Right lobe of liver (tissue), 4 donors: ENCODE measurements at regions not wholly inside any gene's neighbourhood (a gene's known extent, or its start where the extent isn't known, plus 50 kb on each side); places are given as distances from the start of the nearest gene placed in this dataset.

Source experiments
- POLR2A ChIP-seq: fragments of 450-650 bp; IDR thresholded peaks from one replicate; pipeline ENCODE4 v1.6.1; 2017; ENCODE audit warnings: antibody characterized with exemption, mild to moderate bottlenecking
- TF ChIP-seq, protein P1 (sequence below), 4 donors: fragments of 200-600 bp in 3 of 4; fragments of 450-650 bp in 1 of 4; IDR thresholded peaks; one replicate each; pipeline versions ENCODE4 v1.5.1 to v1.8.0; 2016 to 2022; ENCODE audit warnings: antibody characterized with exemption in 4 of 4, mild to moderate bottlenecking in 2 of 4
- donor health status: DM: no; HTN: no; CAD: no.
- donor health status: DM: no; HTN: no; CAD: no.
- donor health status: DM: no; HTN: yes; CAD: no.

DNA sequence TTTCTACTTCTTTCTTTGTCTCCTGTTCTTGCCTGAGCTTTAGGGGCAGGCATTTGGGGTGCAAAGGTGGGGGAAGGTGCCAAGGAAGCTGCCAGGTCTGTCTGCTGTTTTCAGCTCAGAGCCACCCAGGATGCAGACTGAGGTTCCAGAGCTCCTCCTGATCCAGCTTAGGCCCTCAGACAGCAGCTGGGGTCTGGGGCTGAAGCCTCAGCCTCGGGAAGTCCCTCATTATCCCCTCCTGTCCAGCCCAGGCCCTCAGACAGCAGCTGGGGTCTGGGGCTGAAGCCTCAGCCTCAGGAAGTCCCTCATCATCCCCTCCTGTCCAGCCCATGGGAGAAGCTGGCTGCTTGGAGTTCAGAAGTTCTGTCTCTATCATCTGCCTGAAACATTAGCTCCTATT, 257.7 kb upstream of the CSF3R start:
- TF ChIP-seq, protein P1, sequence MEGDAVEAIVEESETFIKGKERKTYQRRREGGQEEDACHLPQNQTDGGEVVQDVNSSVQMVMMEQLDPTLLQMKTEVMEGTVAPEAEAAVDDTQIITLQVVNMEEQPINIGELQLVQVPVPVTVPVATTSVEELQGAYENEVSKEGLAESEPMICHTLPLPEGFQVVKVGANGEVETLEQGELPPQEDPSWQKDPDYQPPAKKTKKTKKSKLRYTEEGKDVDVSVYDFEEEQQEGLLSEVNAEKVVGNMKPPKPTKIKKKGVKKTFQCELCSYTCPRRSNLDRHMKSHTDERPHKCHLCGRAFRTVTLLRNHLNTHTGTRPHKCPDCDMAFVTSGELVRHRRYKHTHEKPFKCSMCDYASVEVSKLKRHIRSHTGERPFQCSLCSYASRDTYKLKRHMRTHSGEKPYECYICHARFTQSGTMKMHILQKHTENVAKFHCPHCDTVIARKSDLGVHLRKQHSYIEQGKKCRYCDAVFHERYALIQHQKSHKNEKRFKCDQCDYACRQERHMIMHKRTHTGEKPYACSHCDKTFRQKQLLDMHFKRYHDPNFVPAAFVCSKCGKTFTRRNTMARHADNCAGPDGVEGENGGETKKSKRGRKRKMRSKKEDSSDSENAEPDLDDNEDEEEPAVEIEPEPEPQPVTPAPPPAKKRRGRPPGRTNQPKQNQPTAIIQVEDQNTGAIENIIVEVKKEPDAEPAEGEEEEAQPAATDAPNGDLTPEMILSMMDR (IDR thresholded peaks at IDR 0.05) = no peak
- no peak for TF ChIP-seq POLR2A
